ENCODE measurements at regions not wholly inside any gene's neighbourhood (a gene's known extent, or its start where the extent isn't known, plus 50 kb on each side); places are given as distances from the start of the nearest gene placed in this dataset.

- TF ChIP-seq CTCF (IDR thresholded peaks at IDR 0.05; ENCODE audit: insufficient read depth, low read depth, low read length) (no peak), EZH2 (IDR thresholded peaks at IDR 0.05; ENCODE audit: insufficient read depth, low read length) (no peak)
Measured at GRCh38 chr6:96465321-96465903, 56.2 kb upstream of the UFL1 start.

Measured in astrocyte (in vitro differentiated cells and primary cell).